Mucosa of gallbladder (tissue), 1 donor: ENCODE measurements at regions not wholly inside any gene's neighbourhood (a gene's known extent, or its start where the extent isn't known, plus 50 kb on each side); places are given as distances from the start of the nearest gene placed in this dataset.

Experiments
- DNase-seq: peaks from one replicate; pipeline ENCODE4 v3.0.0-alpha.2; 2020; ENCODE audit warnings: low spot score
- donor health status: DM: no; HTN: no; CAD: no.

GRCh38 chr3:64464955-64465354 is 222.8 kb downstream of the ADAMTS9 start:
- no peak for DNase-seq

GRCh38 chr3:64463981-64464380 is 223.8 kb downstream of the ADAMTS9 start:
- no peak for DNase-seq

GRCh38 chr3:64462203-64462602 is 225.6 kb downstream of the ADAMTS9 start:
- no peak for DNase-seq

GRCh38 chr3:64460877-64461276 is 226.9 kb downstream of the ADAMTS9 start:
- DNase-seq = no peak

GRCh38 chr3:64460141-64460730 is 227.6 kb downstream of the ADAMTS9 start:
- no peak for DNase-seq

GRCh38 chr3:64459711-64460110 is 228.1 kb downstream of the ADAMTS9 start:
- no peak for DNase-seq

- no peak for DNase-seq
Observed at GRCh38 chr3:64457811-64458210, 230.0 kb downstream of the ADAMTS9 start.

- DNase-seq = no peak
Observed at GRCh38 chr3:64456674-64457073, 231.1 kb downstream of the ADAMTS9 start.

GRCh38 chr3:64455351-64455750 is 230.1 kb upstream of the PRICKLE2 start:
- DNase-seq = no peak

GRCh38 chr3:64454768-64455167 is 229.5 kb upstream of the PRICKLE2 start:
- DNase-seq = no peak

GRCh38 chr3:64454179-64454578 is 228.9 kb upstream of the PRICKLE2 start:
- DNase-seq = no peak

- no peak for DNase-seq
Observed at GRCh38 chr3:64451283-64452012, 226.2 kb upstream of the PRICKLE2 start.

- no peak for DNase-seq
Observed at GRCh38 chr3:64450396-64450956, 225.2 kb upstream of the PRICKLE2 start.

GRCh38 chr3:64449026-64449425 is 223.8 kb upstream of the PRICKLE2 start:
- no peak for DNase-seq

- DNase-seq = no peak
Observed at GRCh38 chr3:64445944-64446300, 220.7 kb upstream of the PRICKLE2 start.

GRCh38 chr3:64445109-64445943 is 220.1 kb upstream of the PRICKLE2 start:
- DNase-seq = no peak

GRCh38 chr3:64444490-64445108 is 219.3 kb upstream of the PRICKLE2 start:
- DNase-seq = no peak

GRCh38 chr3:64443546-64444381 is 218.5 kb upstream of the PRICKLE2 start:
- DNase-seq = no peak

- DNase-seq = no peak
Observed at GRCh38 chr3:64441861-64442260, 216.6 kb upstream of the PRICKLE2 start.

GRCh38 chr3:64440498-64440897 is 215.2 kb upstream of the PRICKLE2 start:
- peak; percentile 77 for DNase-seq

GRCh38 chr3:64438812-64439211 is 213.5 kb upstream of the PRICKLE2 start:
- no peak for DNase-seq
